ENCODE measurements at regions not wholly inside any gene's neighbourhood (a gene's known extent, or its start where the extent isn't known, plus 50 kb on each side); places are given as distances from the start of the nearest gene placed in this dataset.

DNA sequence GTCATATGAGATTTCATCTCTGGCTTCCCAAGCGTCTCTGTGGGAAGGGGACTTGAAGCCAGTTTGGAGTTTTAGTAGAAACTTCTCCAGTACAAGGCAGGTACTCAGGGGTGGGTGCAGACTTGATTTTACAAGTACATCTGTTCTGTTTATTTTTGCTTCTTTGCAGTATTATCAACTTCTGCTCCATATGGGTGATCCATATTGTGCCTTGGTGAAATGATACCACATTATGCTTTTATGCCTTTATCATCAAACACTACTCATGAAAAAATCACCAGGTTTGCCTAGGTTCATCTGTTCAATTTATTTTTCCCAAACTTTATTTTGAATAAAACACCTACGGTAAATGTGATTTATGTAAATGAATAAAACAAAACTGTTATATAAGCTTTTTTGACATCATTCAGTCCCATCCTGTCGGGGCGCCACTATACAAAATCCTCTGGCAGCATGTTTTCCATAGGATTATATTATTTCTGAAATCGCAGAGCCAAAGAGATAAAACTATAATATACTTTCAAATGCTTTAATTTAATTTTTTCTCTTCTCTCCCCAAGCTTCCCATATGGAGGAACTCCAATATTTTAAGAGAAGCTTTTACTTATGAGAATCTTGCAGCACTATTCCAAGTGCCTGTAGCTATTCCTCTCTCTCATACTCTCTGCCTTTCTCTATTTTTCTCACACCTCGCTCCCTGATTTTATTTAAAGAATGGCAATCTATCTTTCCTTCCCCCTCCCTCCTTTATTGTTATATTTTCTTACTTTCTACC, 490.9 kb downstream of the RNF144A start:
- TF ChIP-seq, protein P1, sequence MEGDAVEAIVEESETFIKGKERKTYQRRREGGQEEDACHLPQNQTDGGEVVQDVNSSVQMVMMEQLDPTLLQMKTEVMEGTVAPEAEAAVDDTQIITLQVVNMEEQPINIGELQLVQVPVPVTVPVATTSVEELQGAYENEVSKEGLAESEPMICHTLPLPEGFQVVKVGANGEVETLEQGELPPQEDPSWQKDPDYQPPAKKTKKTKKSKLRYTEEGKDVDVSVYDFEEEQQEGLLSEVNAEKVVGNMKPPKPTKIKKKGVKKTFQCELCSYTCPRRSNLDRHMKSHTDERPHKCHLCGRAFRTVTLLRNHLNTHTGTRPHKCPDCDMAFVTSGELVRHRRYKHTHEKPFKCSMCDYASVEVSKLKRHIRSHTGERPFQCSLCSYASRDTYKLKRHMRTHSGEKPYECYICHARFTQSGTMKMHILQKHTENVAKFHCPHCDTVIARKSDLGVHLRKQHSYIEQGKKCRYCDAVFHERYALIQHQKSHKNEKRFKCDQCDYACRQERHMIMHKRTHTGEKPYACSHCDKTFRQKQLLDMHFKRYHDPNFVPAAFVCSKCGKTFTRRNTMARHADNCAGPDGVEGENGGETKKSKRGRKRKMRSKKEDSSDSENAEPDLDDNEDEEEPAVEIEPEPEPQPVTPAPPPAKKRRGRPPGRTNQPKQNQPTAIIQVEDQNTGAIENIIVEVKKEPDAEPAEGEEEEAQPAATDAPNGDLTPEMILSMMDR (IDR thresholded peaks at IDR 0.05), result no peak
- no peak for TF ChIP-seq EP300 (IDR thresholded peaks at IDR 0.05)
